NCI-H82 (cell line): ENCODE measurements at regions not wholly inside any gene's neighbourhood (a gene's known extent, or its start where the extent isn't known, plus 50 kb on each side); places are given as distances from the start of the nearest gene placed in this dataset.

Experiments used
- DNase-seq: peaks from one replicate; lab custom pipeline; 2025; lab: John Stamatoyannopoulos, UW

GRCh38 chr1:56072310-56072709 lies 507.1 kb downstream of the PLPP3 start:
- DNase-seq: no peak

- no peak for DNase-seq
Measured at GRCh38 chr1:56071351-56071750, 508.0 kb downstream of the PLPP3 start.

DNA sequence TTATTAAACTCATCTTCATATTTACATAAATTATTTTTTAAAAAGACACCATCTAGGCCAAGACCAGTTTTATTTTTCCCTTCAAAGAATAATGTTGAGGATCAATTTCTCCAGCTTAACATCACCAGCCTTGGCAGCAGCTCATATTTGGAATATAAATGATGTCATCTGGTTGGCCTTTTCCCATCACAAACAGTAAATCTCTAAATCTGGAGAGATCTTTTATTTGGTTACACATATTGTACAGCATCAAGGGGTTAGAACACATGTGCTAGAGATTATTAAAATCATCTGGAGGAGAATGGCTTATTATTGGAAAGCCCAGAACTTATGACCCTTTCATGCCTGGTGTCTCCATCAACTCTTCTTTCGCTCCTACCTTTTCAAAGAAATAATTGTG lies 508.8 kb downstream of the PLPP3 start:
- no peak for DNase-seq

GRCh38 chr1:56069824-56070223 lies 509.5 kb downstream of the PLPP3 start:
- DNase-seq: no peak

DNA sequence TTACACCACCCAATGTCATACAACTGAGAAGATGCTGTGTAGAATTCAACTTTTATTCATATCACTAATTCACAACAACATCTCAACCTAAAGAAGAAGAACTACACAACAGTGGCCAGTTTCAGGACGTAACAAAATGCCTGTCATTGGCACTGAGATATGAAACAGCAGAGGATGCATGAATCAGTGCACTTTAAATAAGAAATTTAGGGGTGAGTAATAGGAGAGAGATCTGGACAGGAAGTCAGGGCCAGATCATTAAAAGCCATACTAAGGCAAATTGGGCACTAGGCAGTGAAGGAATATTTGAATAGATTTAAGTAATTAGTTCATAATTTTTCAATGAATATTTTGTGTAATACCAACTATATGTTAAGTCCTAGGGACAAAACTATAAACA lies 510.5 kb downstream of the PLPP3 start:
- DNase-seq: no peak

DNA sequence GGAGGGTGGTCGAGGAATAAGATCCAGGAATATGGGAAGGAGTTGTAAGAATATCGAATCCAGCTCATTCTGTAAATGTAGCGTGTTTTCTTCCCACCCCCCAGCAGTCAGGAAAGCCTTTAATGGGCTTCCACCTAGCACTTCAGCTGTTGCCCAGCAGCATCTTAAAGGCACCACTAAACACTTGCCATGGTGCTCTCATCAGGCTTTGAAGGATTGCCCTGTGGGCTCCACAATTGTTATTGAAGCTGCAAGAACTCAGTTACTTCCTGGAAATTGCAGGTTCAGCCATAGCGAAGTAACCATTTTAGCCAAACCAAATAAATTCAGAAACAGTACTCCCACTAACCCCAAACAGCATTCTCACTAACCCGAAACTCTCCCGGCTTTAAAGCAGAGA lies 511.2 kb downstream of the PLPP3 start:
- peak; percentile 22 for DNase-seq

DNA sequence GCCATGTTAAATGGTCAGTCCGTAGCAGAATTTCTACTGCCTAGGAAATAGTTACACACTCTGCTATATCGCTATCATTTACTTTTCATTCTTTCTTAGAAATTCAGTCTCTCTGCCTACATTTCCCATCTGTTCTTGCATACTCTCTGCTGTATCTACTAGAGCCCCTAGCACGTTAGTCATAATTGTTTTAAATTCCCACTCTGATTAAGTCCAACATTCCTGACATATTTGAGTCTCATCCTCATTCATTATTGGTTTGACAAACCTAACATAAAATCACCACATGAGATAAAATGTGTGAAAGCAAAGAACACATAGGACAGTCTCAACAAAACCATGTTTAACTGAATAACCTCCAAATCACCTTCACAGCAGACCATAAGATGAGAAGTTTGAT lies 513.6 kb downstream of the PLPP3 start:
- no peak for DNase-seq

DNA sequence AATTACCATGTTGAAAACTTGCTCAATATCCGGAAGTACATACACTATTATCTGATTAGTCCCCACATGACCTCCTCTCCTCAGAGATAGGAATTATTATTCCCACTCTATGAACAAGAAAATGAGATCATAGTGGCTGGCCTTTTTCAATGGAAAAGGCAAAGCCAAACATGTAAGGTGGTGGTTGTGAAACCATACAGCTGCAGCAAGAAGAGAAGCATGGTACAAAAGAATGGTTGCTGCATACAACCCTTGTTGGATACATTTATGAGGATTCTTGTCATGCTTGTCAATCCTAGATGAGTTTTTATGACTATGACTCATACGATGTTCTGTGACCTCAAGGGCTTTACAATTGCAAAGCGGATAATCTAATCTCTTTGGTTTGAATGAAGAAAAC lies 514.7 kb downstream of the PLPP3 start:
- DNase-seq: no peak

- DNase-seq: no peak
Measured at GRCh38 chr1:56063461-56063860, 515.9 kb downstream of the PLPP3 start.

DNA sequence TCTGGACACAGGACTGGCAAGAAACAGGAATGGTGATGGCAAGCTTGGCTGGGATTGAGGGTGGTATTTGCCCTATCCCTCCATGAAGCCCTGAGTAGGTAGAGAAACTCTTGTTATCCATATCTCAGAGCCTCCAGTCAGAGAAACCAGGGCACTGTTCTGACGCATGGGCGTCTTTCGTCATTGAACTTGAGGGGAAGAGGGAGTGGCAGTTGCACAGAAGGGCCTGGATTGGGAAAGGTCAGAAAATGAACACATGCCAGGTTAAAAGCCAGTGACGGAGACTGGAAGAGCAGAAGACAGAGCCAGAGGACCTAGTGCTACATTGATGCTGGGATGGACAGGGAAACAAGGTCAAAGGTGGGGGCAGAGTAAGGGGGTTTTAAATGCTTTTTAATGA lies 516.7 kb downstream of the PLPP3 start:
- DNase-seq: no peak

DNA sequence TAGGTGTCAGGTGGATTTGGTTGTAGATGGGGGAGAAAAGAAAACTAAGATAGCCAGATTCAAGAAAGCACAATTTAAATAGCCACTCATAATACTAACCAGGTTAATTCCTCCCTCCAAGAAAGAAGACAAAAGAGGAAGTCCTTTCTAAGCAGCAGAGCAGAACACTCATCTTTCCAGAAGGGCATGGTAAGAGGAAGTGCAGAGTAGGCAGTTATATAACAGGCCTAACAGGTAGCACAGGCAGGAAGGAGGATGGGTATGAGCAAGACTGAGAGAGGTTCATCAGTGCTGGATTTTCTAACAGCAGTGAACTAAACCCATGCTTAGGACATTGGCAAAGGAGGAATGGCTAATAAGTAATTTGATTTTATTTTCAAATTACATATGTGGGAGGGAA lies 517.5 kb downstream of the PLPP3 start:
- no peak for DNase-seq

DNA sequence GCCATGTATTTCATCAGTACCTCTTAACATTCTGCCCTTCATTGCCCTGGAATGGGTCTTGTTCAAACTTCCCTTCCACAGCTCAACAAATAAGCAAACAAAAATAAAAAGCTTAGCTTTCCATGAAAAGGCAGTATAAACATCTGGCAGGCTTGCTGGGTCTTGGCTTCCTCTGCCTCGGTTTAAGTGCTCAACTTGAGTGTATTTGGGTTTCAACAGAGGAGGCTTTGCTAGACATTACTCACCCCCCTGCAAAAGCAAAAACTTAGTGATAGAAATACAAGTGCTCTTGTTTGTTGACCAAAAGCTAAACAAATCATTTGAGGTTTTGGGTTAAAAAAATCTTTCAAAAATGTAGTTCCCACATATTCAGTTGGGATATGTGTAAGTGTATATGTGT lies 518.5 kb downstream of the PLPP3 start:
- DNase-seq: no peak

- DNase-seq: no peak
Measured at GRCh38 chr1:56057466-56058405, 521.6 kb downstream of the PLPP3 start.

- DNase-seq: no peak
Measured at GRCh38 chr1:56056438-56057287, 522.7 kb downstream of the PLPP3 start.

DNA sequence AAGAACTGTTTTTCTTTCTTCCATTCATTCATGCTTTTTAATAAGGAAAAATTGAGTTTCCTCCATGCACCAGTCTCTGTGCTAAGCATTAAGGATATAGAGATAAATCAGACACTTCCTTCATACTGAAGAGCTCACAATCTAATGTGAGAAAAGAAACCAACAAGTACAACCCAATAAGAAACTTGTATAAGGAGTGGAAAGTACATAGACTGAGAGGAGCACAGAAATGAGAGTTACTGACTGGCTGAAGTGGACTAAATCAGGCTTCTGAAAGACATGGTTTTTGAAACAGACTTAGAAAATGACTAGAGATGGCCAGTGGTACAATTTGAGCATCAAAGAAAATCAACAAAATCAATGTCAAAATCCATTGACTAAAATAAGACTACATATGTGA lies 524.4 kb downstream of the PLPP3 start:
- DNase-seq: no peak

DNA sequence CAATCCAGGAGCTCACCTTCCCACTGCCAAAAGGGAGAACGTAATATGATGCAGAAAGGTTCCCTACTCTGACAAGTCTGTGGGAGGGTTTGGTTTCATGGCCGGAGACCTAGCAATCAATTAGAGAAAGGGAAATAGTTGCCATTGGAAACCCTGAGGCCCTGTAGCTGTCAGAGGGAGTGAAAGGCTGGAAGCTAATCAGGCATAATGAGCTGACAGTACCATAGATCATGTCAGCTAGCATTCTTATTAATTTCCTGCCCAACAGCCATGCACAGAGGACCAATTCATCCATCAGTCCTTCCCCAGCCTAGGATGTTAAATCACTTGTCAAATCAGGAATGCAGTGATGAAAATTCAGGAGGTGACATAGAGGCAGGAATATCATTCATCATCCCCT lies 527.3 kb downstream of the PLPP3 start:
- no peak for DNase-seq

DNA sequence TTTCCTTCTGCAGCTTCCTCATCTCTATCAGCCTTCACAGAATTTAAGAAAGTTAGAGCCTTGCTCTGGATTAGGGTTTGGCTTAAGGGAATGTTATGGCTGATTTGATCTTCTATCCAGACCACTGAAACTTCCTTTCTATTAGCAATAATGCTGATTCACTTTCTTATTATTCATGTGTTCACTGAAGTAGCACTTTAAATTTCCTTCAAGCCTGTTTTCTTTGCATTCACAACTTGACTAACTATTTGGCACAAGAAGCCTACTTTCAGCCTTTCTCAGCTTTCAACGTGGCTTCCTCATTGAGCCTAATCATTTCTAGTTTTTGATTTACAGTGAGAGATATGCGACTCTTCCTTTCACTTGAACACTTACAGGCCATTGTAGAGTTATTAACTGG lies 528.5 kb downstream of the PLPP3 start:
- no peak for DNase-seq

GRCh38 chr1:56045477-56045876 lies 533.9 kb downstream of the PLPP3 start:
- DNase-seq: no peak

DNA sequence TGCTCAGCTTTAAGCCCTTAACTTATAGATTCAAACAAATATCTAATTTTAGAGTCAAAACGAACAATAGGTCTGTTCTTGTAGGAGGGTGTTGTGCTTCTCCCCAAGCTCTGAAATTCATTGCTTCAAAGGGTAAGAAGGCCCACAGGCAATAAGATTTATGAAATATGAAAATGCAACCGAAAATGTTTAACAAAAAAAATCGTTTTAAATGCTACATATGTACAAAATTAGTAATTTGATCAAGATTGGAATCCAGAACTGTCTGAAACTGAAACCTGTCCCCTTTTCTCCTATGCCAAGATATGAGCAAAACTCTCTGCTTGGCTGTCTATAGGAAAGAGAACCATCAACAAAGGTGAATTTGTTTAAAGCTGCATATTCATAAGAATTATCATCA lies 534.3 kb downstream of the PLPP3 start:
- DNase-seq: no peak

DNA sequence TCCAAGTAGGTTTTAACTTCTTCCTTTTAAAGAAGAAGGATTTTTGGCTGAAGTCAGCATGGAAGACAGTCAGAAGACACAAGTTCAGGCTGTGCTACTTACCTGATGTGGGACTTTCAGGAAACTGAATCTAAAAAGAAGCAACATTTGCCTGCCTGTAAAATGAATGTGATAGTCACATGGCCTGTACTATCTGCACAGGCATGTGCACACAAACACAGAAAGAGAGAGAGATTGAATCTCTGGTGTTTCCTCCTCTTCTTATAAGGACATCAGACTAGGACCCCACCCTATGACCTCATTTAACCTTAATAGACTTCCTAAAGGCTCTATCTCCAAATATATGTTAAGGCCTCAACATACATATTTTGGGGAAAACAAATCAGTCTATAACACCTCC lies 542.9 kb downstream of the PLPP3 start:
- DNase-seq: no peak

GRCh38 chr1:56034847-56035481 lies 544.4 kb downstream of the PLPP3 start:
- no peak for DNase-seq

GRCh38 chr1:56034222-56034621 lies 545.1 kb downstream of the PLPP3 start:
- no peak for DNase-seq
